BJ (cell line): ENCODE measurements at regions not wholly inside any gene's neighbourhood (a gene's known extent, or its start where the extent isn't known, plus 50 kb on each side); places are given as distances from the start of the nearest gene placed in this dataset.

Source experiments
- CTCF ChIA-PET: fragments of 350-600 bp; formaldehyde crosslinking; extraction: SDS; loops from one replicate; lab custom pipeline; 2021; ENCODE audit warnings: antibody characterized with exemption, inconsistent platforms; lab: Yijun Ruan, JAX
- POLR2A ChIA-PET: fragments of 300-600 bp; sonication (Branson Sonifier 250); formaldehyde crosslinking; extraction: SDS; loops from one replicate; lab custom pipeline; 2021; ENCODE audit warnings: antibody characterized with exemption; lab: Charles Lee
- DNase-seq: peaks from one replicate; pipeline ENCODE4 v3.0.0-alpha.2; 2011; ENCODE audit warnings: low read depth
- H3K27me3 ChIP-seq: 2 replicates; pipeline ENCODE4 v1.6.0; 2011; ENCODE audit warnings: low read length; ENCODE audit not compliant: control insufficient read depth, insufficient read depth
- H3K36me3 ChIP-seq: 2 replicates; pipeline ENCODE4 v1.5.1; 2011; ENCODE audit warnings: low read length; ENCODE audit not compliant: control insufficient read depth, insufficient read depth
- H3K4me3 ChIP-seq: 2 replicates; pipeline ENCODE4 v1.5.1; 2011; ENCODE audit warnings: low read depth, mild to moderate bottlenecking, control low read depth, low read length
- CTCF ChIP-seq: IDR thresholded peaks from 2 replicates; pipeline ENCODE4 v1.5.1; 2011; ENCODE audit warnings: low read depth, mild to moderate bottlenecking, control low read depth, inconsistent platforms, low read length, moderate library complexity; ENCODE audit not compliant: insufficient read depth

DNA sequence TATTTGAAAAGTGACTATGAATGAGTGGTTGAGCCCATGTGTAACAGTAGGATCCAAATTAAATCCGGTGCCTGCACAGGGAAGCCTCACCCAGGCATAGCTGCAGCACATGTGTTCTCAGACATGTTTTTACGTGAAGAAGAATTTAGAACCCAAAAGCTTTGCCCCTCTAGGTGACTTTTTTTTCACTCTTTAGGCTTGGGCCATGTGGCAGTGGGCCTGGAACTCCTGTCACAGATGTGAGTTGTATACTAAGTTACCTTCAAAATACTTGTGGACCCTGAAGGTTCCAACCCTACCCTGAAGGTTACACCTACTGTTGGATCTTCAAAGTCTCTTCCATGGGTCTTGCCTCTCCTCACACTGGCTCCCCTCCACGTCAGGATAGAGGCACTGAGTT is 146.6 kb downstream of the GAS1 start:
- ChIA-PET POLR2A (no interaction called here), CTCF (interaction anchor here (1.2 to 1.5 kb wide), 2 partner anchors 163 to 525 kb away, joined by 3 read pairs; no protein-coding TSS in a partner anchor)
- Histone ChIP-seq H3K27me3 (no peaks in the 10 kb centered on the region), H3K4me3 (no peak overlapping the region), H3K36me3 (no peaks in the 10 kb centered on the region)
- no peak for TF ChIP-seq CTCF
- DNase-seq, result no peak

GRCh38 chr9:86798966-86799365 is 148.3 kb downstream of the GAS1 start:
- ChIA-PET POLR2A (no interaction called here), CTCF (interaction anchor here (1.5 kb wide), 1 partner anchor 162 kb away, joined by 3 read pairs; no protein-coding TSS in a partner anchor)
- no peaks in the 10 kb centered on the region for H3K27me3 ChIP-seq
- no peak for DNase-seq
- no peaks in the 10 kb centered on the region for H3K36me3 ChIP-seq
- no peak overlapping the region for H3K4me3 ChIP-seq
- no peak for TF ChIP-seq CTCF

- Histone ChIP-seq H3K36me3 (no peaks in the 10 kb centered on the region), H3K27me3 (no peaks in the 10 kb centered on the region), H3K4me3 (no peak overlapping the region)
- CTCF ChIA-PET, result interaction anchor here (0.5 to 1.4 kb wide), 2 partner anchors 69 to 147 kb away, joined by 3 to 4 read pairs; no protein-coding TSS in a partner anchor
- TF ChIP-seq CTCF, result no peak
- DNase-seq, result no peak
- POLR2A ChIA-PET, result no interaction called here
Observed at GRCh38 chr9:86796666-86797065, 150.6 kb downstream of the GAS1 start.

- peak; percentile 65 for TF ChIP-seq CTCF
- ChIA-PET POLR2A (interaction anchor here (0.6 to 0.8 kb wide), 3 partner anchors 82 to 148 kb away, joined by 5 to 7 read pairs (median 6); no protein-coding TSS in a partner anchor), CTCF (interaction anchor here (0.7 to 1.4 kb wide), 6 partner anchors 21 to 305 kb away, joined by 3 to 5 read pairs (median 4); no protein-coding TSS in a partner anchor)
- peak; percentile 85 for DNase-seq
- H3K27me3 ChIP-seq, result no peaks in the 10 kb centered on the region
- H3K4me3 ChIP-seq, result no peak overlapping the region
- no peaks in the 10 kb centered on the region for H3K36me3 ChIP-seq
Observed at GRCh38 chr9:86795823-86796553, 151.3 kb downstream of the GAS1 start.

GRCh38 chr9:86795047-86795442 is 152.3 kb downstream of the GAS1 start:
- Histone ChIP-seq H3K4me3 (no peak overlapping the region), H3K36me3 (no peaks in the 10 kb centered on the region), H3K27me3 (no peaks in the 10 kb centered on the region)
- ChIA-PET POLR2A (no interaction called here), CTCF (interaction anchor here (0.6 to 1.9 kb wide), 8 partner anchors 49 to 308 kb away, joined by 3 to 8 read pairs (median 3); no protein-coding TSS in a partner anchor)
- no peak for DNase-seq
- TF ChIP-seq CTCF, result no peak
